ENCODE measurements at regions not wholly inside any gene's neighbourhood (a gene's known extent, or its start where the extent isn't known, plus 50 kb on each side); places are given as distances from the start of the nearest gene placed in this dataset.
A peak's percentile ranks its signal among the peaks of the same experiment; 100 is the strongest.

GRCh38 chr12:59069516-59069915 lies 149.2 kb upstream of the LRIG3 start:
- Histone ChIP-seq H3K4me3 (ENCODE audit: severe bottlenecking) (no peak overlapping the region), H3K27me3 (ENCODE audit: insufficient read depth, poor library complexity, severe bottlenecking) (no peaks in the 10 kb centered on the region), H3K36me3 (ENCODE audit: low read depth) (no peaks in the 10 kb centered on the region), H3K27ac (ENCODE audit: poor library complexity, severe bottlenecking) (peak overlapping the region; percentile 88), H3K9me3 (ENCODE audit: severe bottlenecking) (no peaks in the 10 kb centered on the region), H3K4me1 (ENCODE audit: insufficient read depth, poor library complexity, severe bottlenecking) (peaks cover 49% of the 10 kb centered on the region)
- DNase-seq (ENCODE audit: low spot score) (no peak), ATAC-seq (ENCODE audit: low read depth) (no peak)
- TF ChIP-seq CTCF (IDR thresholded peaks at IDR 0.05; ENCODE audit: poor library complexity, severe bottlenecking): no peak

- no peak for DNase-seq (ENCODE audit: low spot score)
- Histone ChIP-seq H3K4me3 (ENCODE audit: severe bottlenecking) (no peak overlapping the region), H3K27me3 (ENCODE audit: insufficient read depth, poor library complexity, severe bottlenecking) (no peaks in the 10 kb centered on the region), H3K9me3 (ENCODE audit: severe bottlenecking) (no peaks in the 10 kb centered on the region), H3K36me3 (ENCODE audit: low read depth) (no peaks in the 10 kb centered on the region), H3K27ac (ENCODE audit: poor library complexity, severe bottlenecking) (peak overlapping the region; percentile 88), H3K4me1 (ENCODE audit: insufficient read depth, poor library complexity, severe bottlenecking) (peaks cover 49% of the 10 kb centered on the region)
- TF ChIP-seq CTCF (IDR thresholded peaks at IDR 0.05; ENCODE audit: poor library complexity, severe bottlenecking): no peak
- ATAC-seq (ENCODE audit: low read depth): no peak
These were observed 148.1 kb upstream of the LRIG3 start for GRCh38 chr12:59068436-59068835.

GRCh38 chr12:59067083-59067482 lies 146.8 kb upstream of the LRIG3 start:
- no peak overlapping the region for H3K4me3 ChIP-seq (ENCODE audit: severe bottlenecking)
- no peaks in the 10 kb centered on the region for H3K27me3 ChIP-seq (ENCODE audit: insufficient read depth, poor library complexity, severe bottlenecking)
- no peak for DNase-seq (ENCODE audit: low spot score)
- no peak for TF ChIP-seq CTCF (IDR thresholded peaks at IDR 0.05; ENCODE audit: poor library complexity, severe bottlenecking)
- no peaks in the 10 kb centered on the region for H3K36me3 ChIP-seq (ENCODE audit: low read depth)
- peak; percentile 95 for ATAC-seq (ENCODE audit: low read depth)
- no peaks in the 10 kb centered on the region for H3K9me3 ChIP-seq (ENCODE audit: severe bottlenecking)
- H3K27ac ChIP-seq (ENCODE audit: poor library complexity, severe bottlenecking): peak overlapping the region; percentile 88
- H3K4me1 ChIP-seq (ENCODE audit: insufficient read depth, poor library complexity, severe bottlenecking): peaks cover 49% of the 10 kb centered on the region

GRCh38 chr12:59066445-59066844 lies 146.1 kb upstream of the LRIG3 start:
- ATAC-seq (ENCODE audit: low read depth): peak; percentile 36; the same call in 2 of the 3 replicates
- H3K9me3 ChIP-seq (ENCODE audit: severe bottlenecking): no peaks in the 10 kb centered on the region
- no peaks in the 10 kb centered on the region for H3K36me3 ChIP-seq (ENCODE audit: low read depth)
- peak overlapping the region; percentile 88 for H3K27ac ChIP-seq (ENCODE audit: poor library complexity, severe bottlenecking)
- no peak for DNase-seq (ENCODE audit: low spot score)
- no peaks in the 10 kb centered on the region for H3K27me3 ChIP-seq (ENCODE audit: insufficient read depth, poor library complexity, severe bottlenecking)
- no peak for TF ChIP-seq CTCF (IDR thresholded peaks at IDR 0.05; ENCODE audit: poor library complexity, severe bottlenecking)
- H3K4me1 ChIP-seq (ENCODE audit: insufficient read depth, poor library complexity, severe bottlenecking): peaks cover 44% of the 10 kb centered on the region
- H3K4me3 ChIP-seq (ENCODE audit: severe bottlenecking): no peak overlapping the region

- no peak overlapping the region for H3K27ac ChIP-seq (ENCODE audit: poor library complexity, severe bottlenecking)
- ATAC-seq (ENCODE audit: low read depth) (no peak), DNase-seq (ENCODE audit: low spot score) (no peak)
- H3K36me3 ChIP-seq (ENCODE audit: low read depth): no peaks in the 10 kb centered on the region
- no peak overlapping the region for H3K4me3 ChIP-seq (ENCODE audit: severe bottlenecking)
- no peak for TF ChIP-seq CTCF (IDR thresholded peaks at IDR 0.05; ENCODE audit: poor library complexity, severe bottlenecking)
- H3K9me3 ChIP-seq (ENCODE audit: severe bottlenecking): no peaks in the 10 kb centered on the region
- peaks cover 32% of the 10 kb centered on the region for H3K4me1 ChIP-seq (ENCODE audit: insufficient read depth, poor library complexity, severe bottlenecking)
- H3K27me3 ChIP-seq (ENCODE audit: insufficient read depth, poor library complexity, severe bottlenecking): no peaks in the 10 kb centered on the region
These were observed 139.0 kb upstream of the LRIG3 start for GRCh38 chr12:59059088-59059935.
